ENCODE measurements at regions not wholly inside any gene's neighbourhood (a gene's known extent, or its start where the extent isn't known, plus 50 kb on each side); places are given as distances from the start of the nearest gene placed in this dataset.
"Not testable (repeated sequence)": the region's sequence is repeated elsewhere in the genome, so short reads cannot be mapped to it uniquely, and the experiment has no call there.

GRCh38 chr5:7210549-7210948 is 185.4 kb upstream of the ADCY2 start:
- DNase-seq (ENCODE audit: low read depth in 2 of 2) = no peak

DNA sequence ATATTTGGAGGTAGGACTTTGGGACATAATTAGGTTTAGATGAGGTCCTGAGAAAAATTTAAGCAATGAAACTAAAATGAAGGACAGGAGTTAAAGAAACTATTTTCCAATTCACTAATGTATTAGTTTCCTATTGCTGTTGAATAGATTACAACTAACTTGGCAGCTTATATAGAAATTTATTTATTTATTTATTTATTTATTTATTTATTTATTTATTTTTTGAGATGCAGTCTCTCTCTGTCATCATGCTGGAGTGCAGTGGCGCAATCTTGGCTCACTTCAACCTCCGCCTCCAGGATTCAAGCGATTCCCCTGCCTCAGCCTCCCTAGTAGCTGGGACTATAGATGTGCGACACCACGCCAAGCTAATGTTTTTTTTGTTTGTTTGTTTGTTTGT is 182.4 kb upstream of the ADCY2 start:
- DNase-seq (ENCODE audit: low read depth in 2 of 2) = no peak

GRCh38 chr5:7214906-7215416 is 181.0 kb upstream of the ADCY2 start:
- DNase-seq (ENCODE audit: low read depth in 2 of 2) = no peak

DNA sequence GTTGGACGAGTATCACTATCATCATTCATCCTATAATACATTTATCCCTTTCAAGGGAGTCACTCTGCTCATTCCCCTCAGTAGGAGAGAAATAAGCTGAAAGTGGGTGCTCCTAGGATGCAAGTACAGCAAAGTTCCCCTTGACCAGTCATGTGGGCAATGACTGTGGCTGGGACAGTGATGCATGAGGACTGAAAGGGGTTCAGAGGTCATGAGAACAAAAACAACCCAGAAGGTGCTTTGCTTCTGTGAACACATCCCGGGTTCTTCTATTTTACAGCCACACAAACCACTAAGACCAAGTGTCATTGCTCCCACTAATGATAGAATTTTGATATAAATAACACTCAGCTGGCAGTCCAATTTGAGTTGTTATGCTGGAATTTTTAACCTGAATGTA is 177.8 kb upstream of the ADCY2 start:
- no peak for DNase-seq (ENCODE audit: low read depth in 2 of 2)

DNA sequence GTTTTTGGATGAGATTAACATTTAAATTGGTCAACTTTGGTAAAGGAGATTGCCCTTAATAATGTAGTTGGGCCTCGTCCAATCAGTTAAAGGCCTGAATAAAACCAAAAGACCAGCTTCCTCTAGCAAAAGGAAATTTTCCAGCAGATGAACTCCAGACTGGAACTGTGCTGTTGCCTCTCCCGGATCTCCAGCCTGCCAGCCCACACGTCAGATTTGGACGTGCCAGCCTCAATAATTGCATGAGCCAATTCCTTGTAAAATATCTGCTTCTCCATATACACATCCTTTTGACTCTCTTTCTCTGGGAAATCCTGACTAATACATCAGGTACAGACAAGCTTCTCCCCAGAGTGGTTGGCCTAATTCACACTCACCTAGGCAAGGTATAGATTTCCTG is 175.8 kb upstream of the ADCY2 start:
- no peak for DNase-seq (ENCODE audit: low read depth in 2 of 2)

GRCh38 chr5:7221041-7221440 is 174.9 kb upstream of the ADCY2 start:
- no peak for DNase-seq (ENCODE audit: low read depth in 2 of 2)

GRCh38 chr5:7225826-7226225 is 170.1 kb upstream of the ADCY2 start:
- DNase-seq (ENCODE audit: low read depth in 2 of 2) = no peak

DNA sequence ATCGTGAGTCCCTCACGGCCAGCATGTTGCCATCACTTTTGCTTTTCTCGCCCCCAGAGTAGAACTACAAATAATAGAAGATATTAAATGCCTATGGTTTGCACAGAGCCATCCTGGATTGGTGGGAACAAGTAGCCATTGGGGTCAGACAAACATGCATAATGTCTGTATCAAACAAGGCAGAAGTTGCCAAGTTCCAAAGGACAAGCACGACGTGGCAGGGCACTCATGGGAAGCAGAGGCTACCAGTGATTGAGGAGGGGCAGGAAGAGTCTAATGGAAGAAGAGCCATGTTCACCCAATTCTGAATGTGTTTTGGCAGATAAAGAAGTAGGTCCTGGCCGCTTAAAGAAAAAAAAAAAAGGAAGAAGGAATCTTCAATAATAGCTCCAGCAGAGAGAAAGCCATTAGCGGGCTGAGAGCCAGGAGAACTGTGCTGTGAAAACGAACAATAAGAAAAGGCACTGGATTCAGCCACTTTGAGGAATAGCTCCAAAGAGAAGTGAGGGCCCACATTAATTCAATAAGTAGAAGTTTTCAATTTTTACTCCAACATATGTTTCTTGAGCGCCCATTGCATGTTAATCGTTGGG is 153.7 kb upstream of the ADCY2 start:
- DNase-seq (ENCODE audit: low read depth in 2 of 2) = no peak

GRCh38 chr5:7244208-7244607 is 151.7 kb upstream of the ADCY2 start:
- DNase-seq (ENCODE audit: low read depth in 2 of 2) = no peak

DNA sequence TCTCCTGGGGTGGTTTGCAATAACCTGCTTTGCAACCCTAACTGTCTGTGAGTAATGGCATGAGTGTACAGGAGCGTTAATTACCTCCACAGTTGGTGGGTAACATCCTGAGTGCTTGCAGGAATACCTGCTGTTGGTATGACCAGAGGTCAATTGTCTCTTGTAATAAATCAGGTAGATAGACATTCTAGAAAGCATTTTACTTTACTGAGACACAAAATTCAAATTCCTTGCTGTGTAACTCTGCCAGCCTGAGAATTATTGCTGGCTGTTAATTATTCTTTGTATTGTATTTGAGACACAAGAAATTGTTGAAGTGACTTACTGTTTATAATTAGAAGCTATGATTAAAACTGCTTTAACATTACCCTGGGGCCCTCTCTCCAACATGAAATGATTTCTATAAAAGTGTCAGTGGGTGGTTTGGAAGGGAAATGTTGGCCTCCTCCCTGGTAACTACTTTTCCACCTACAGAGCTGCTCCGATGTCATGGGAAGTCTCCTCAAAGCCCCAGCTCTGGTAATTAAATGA is 150.8 kb upstream of the ADCY2 start:
- no peak for DNase-seq (ENCODE audit: low read depth in 2 of 2)

- DNase-seq (ENCODE audit: low read depth in 2 of 2) = no peak
Observed at GRCh38 chr5:7246287-7246686, 149.7 kb upstream of the ADCY2 start.

GRCh38 chr5:7250004-7250403 is 145.9 kb upstream of the ADCY2 start:
- no peak for DNase-seq (ENCODE audit: low read depth in 2 of 2)

- no peak for DNase-seq (ENCODE audit: low read depth in 2 of 2)
Observed at GRCh38 chr5:7250611-7251010, 145.3 kb upstream of the ADCY2 start.

- DNase-seq (ENCODE audit: low read depth in 2 of 2) = no peak
Observed at GRCh38 chr5:7251132-7251531, 144.8 kb upstream of the ADCY2 start.

DNA sequence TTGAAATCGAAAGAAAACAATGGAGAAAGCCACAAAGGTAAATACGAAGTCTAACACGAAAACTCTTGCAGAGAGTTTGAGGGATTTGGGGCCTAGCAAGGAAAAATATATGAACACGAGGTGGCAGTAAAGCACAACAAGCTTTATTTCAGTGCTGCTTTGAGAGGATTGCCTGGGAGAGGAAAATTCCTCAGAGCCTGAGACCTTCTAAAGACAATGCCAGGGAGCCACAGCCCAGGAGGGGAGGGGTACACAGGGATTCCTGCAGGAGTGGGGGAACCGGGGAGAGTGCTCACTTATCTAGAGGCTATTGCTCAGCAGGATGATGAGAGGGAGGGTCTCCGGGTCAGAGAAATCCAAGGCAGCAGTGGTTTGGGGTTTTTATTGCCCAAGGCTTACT is 134.9 kb upstream of the ADCY2 start:
- DNase-seq (ENCODE audit: low read depth in 2 of 2) = no peak

DNA sequence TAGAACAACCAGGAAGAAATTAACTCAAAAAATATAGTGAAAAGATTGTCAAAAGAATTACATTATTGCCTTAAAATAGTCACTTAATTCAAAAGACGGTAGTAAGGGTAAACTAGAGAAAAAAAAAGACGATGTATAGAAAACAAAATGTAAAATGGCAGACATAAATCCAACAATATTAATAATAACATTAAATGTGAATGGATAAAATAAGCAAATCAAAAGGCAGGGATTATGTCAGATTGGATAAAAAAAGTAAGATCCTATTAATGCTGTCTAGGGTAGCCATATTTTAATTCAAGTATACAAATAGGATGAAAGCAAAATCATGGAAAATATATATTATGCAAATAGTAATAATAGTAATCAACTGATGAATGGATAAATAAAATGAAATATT is 134.0 kb upstream of the ADCY2 start:
- no peak for DNase-seq (ENCODE audit: low read depth in 2 of 2)

DNA sequence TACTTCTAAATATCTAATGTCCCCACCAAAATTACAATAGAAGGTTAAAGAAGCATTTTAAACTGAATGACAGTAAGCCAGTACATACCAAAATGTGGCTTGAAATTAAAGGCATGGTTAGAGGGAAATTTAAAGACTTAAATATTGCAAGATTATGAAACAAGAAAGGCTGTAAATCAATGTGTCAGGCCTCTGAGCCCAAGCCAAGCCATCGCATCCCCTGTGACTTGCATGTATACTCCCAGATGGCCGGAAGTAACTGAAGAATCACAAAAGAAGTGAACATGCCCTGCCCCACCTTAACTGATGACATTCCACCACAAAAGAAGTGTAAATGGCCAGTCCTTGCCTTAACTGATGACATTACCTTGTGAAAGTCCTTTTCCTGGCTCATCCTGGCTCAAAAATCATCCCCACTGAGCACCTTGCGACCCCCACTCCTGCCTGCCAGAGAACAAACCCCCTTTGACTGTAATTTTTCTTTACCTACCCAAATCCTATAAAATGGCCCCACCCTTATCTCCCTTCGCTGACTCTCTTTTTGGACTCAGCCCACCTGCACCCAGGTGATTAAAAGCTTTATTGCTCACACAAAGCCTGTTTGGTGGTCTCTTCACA is 132.4 kb upstream of the ADCY2 start:
- not testable (repeated sequence) for DNase-seq (ENCODE audit: low read depth in 2 of 2)

DNA sequence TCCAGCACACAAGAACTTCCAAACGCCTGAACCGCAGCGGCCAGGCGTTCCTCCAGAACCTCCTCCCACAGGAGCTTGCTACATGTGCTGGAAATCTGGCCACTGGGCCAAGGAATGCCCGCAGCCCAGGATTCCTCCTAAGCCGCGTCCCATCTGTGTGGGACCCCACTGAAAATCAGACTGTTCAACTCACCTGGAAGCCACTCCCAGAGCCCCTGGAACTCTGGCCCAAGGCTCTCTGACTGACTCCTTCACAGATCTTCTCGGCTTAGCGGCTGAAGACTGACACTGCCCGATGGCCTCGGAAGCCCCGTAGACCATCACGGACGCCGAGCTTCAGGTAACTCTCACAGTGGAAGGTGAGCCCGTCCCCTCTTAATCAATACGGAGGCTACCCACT is 130.2 kb upstream of the ADCY2 start:
- DNase-seq (ENCODE audit: low read depth in 2 of 2) = not testable (repeated sequence)

DNA sequence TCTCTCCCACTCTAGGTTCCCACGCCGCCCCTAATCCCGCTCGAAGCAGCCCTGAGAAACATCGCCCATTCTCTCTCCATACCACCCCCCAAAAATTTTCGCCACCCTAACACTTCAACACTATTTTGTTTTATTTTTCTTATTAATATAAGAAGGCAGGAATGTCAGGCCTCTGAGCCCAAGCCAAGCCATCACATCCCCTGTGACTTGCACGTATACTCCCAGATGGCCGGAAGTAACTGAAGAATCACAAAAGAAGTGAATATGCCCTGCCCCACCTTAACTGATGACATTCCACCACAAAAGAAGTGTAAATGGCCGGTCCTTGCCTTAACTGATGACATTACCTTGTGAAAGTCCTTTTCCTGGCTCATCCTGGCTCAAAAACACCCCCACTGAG is 127.2 kb upstream of the ADCY2 start:
- not testable (repeated sequence) for DNase-seq (ENCODE audit: low read depth in 2 of 2)

- DNase-seq (ENCODE audit: low read depth in 2 of 2) = no peak
Observed at GRCh38 chr5:7269591-7270274, 126.2 kb upstream of the ADCY2 start.

GRCh38 chr5:7271435-7272084 is 124.4 kb upstream of the ADCY2 start:
- DNase-seq (ENCODE audit: low read depth in 2 of 2) = no peak

DNA sequence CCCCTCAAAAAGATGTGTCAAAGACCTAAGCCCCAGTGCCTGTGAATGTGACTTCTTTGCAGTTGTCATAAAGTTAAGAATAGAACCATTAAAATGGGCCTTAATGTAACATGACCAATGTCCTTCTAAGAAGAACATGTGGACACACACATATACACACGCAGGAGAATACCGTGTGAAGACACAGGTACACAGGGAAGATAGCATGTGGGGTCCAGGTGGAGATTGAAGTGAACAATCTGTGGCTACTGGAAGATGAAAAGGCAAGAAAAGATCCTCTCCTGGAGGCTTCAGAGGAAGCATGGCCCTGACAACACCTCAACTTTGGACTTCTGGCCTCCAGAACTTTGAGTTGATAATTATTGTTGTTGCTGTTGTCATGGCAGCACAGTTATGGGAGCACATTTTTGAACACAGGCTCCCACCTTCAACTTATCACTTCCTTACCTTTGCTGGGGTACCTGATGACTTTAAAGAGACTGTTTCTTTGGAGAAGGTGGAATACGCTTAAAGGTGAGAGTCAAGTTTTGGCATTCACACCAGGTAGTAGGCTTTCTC is 123.5 kb upstream of the ADCY2 start:
- DNase-seq (ENCODE audit: low read depth in 2 of 2) = no peak
